Natural killer cell (primary cell): ENCODE measurements at regions not wholly inside any gene's neighbourhood (a gene's known extent, or its start where the extent isn't known, plus 50 kb on each side); places are given as distances from the start of the nearest gene placed in this dataset.

Experiments used
- ATAC-seq, 3 donors: fragments of 150-1000 bp in 2 of 3; fragments of 200-7000 bp in 1 of 3; cut with Tn5 transposase; 1 replicate in 1 of 3; 2 replicates in 2 of 3; pipeline ENCODE4 v1.10.0; 2021; ENCODE audit warnings: mild to moderate bottlenecking in 2 of 3, moderate library complexity in 2 of 3
- DNase-seq, 2 donors: peaks; one replicate each; pipeline versions ENCODE4 v3.0.0 to v3.0.0-alpha.2; 2013 to 2021; ENCODE audit warnings: mixed read lengths in 1 of 2
- H3K27ac ChIP-seq: one replicate; pipeline ENCODE4 v1.5.1; 2013; ENCODE audit warnings: mild to moderate bottlenecking, low read length
- H3K27me3 ChIP-seq: one replicate; pipeline ENCODE4 v1.6.1; 2013; ENCODE audit warnings: low read length; ENCODE audit not compliant: control insufficient read depth, insufficient read depth
- H3K36me3 ChIP-seq: one replicate; pipeline ENCODE4 v1.6.1; 2013; ENCODE audit warnings: low read length; ENCODE audit not compliant: control insufficient read depth, insufficient read depth
- H3K4me1 ChIP-seq: one replicate; pipeline ENCODE4 v1.6.1; 2013; ENCODE audit warnings: low read length; ENCODE audit not compliant: control insufficient read depth, insufficient read depth
- H3K4me3 ChIP-seq: one replicate; pipeline ENCODE4 v1.5.1; 2013; ENCODE audit warnings: low read length
- H3K9me3 ChIP-seq: one replicate; pipeline ENCODE4 v1.6.1; 2013; ENCODE audit warnings: low read length; ENCODE audit not compliant: control insufficient read depth, insufficient read depth
- H3K27ac Mint-ChIP-seq, 2 donors: one replicate each; pipeline ENCODE4 v1.8.0; 2022; ENCODE audit warnings: mild to moderate bottlenecking in 2 of 2, mixed read lengths in 2 of 2, moderate library complexity in 1 of 2
- H3K27me3 Mint-ChIP-seq, 2 donors: one replicate each; pipeline ENCODE4 v1.8.0; 2022; ENCODE audit warnings: low read depth in 2 of 2, mixed read lengths in 2 of 2
- H3K36me3 Mint-ChIP-seq: one replicate; pipeline ENCODE4 v1.8.0; 2022; ENCODE audit warnings: mixed read lengths
- H3K4me1 Mint-ChIP-seq, 2 donors: one replicate each; pipeline ENCODE4 v1.8.0; 2022; ENCODE audit warnings: mixed read lengths in 2 of 2
- H3K4me3 Mint-ChIP-seq: one replicate; pipeline ENCODE4 v1.8.0; 2022; ENCODE audit warnings: mild to moderate bottlenecking, moderate library complexity, mixed read lengths
- H3K9me3 Mint-ChIP-seq, 2 donors: one replicate each; pipeline ENCODE4 v1.8.0; 2022; ENCODE audit warnings: mixed read lengths in 2 of 2
- CTCF ChIP-seq: fragments of 200-600 bp; IDR thresholded peaks from one replicate; pipeline ENCODE4 v1.8.0; 2022; ENCODE audit warnings: antibody characterized with exemption
- WGBS: methylation state at CpG from one replicate; pipeline ENCODE4 v1.1.7; 2013; ENCODE audit warnings: missing lambda C conversion rate; ENCODE audit not compliant: insufficient coverage; 5-methylcytosine and 5-hydroxymethylcytosine counted together
- intact Hi-C: fragments of 100-400 bp; cut with micrococcal nuclease; formaldehyde crosslinking; loops from one replicate; pipeline ENCODE4 v1.14.2; 2022

- Histone ChIP-seq H3K4me3 (no peak overlapping the region), H3K4me1 (no peaks in the 10 kb centered on the region), H3K36me3 (no peaks in the 10 kb centered on the region), H3K27me3 (no peaks in the 10 kb centered on the region), H3K27ac (no peak overlapping the region), H3K9me3 (no peaks in the 10 kb centered on the region)
- Mint-ChIP-seq H3K36me3 (no peaks in the 10 kb centered on the region), H3K27ac (no peak overlapping the region), H3K4me3 (no peak overlapping the region), H3K4me1 (no peaks in the 10 kb centered on the region), H3K27me3 (no peaks in the 10 kb centered on the region), H3K9me3 (peaks cover 0 to 2% of the 10 kb centered on the region in 2 donors)
- no peak for TF ChIP-seq CTCF
- ATAC-seq (no peak), DNase-seq (no peak)
- intact Hi-C loops, result no loop called here
- 96% methylated on average over 2 of the region's 6 CpGs for WGBS
Observed at GRCh38 chr20:21820688-21821087, 115.2 kb downstream of the PAX1 start.

GRCh38 chr20:21820045-21820444 is 114.6 kb downstream of the PAX1 start:
- no CpG with 5 or more reads among the region's 1 CpG for WGBS
- no peak for TF ChIP-seq CTCF

GRCh38 chr20:21812379-21812778 is 106.9 kb downstream of the PAX1 start:
- Mint-ChIP-seq H3K4me1 (peaks cover 0 to 8% of the 10 kb centered on the region in 2 donors), H3K36me3 (no peaks in the 10 kb centered on the region), H3K27ac (no peak overlapping the region), H3K4me3 (no peak overlapping the region), H3K9me3 (peaks cover 6 to 10% of the 10 kb centered on the region in 2 donors), H3K27me3 (no peaks in the 10 kb centered on the region)
- WGBS, result 94% methylated on average over 1 of the region's 1 CpG
- H3K27me3 ChIP-seq, result no peaks in the 10 kb centered on the region
- no peaks in the 10 kb centered on the region for H3K36me3 ChIP-seq
- intact Hi-C loops, result no loop called here
- no peaks in the 10 kb centered on the region for H3K4me1 ChIP-seq
- no peak overlapping the region for H3K4me3 ChIP-seq
- no peak for DNase-seq
- ATAC-seq, result no peak
- H3K9me3 ChIP-seq, result no peaks in the 10 kb centered on the region
- TF ChIP-seq CTCF, result no peak
- no peak overlapping the region for H3K27ac ChIP-seq

More at GRCh38 chr20:21820045-21820444, 114.6 kb downstream of the PAX1 start:
- no peaks in the 10 kb centered on the region for H3K36me3 ChIP-seq
- H3K27ac ChIP-seq, result no peak overlapping the region
- no peak for ATAC-seq
- Mint-ChIP-seq H3K4me3 (no peak overlapping the region), H3K4me1 (no peaks in the 10 kb centered on the region), H3K27me3 (no peaks in the 10 kb centered on the region), H3K27ac (no peak overlapping the region), H3K9me3 (peaks cover 0 to 2% of the 10 kb centered on the region in 2 donors), H3K36me3 (no peaks in the 10 kb centered on the region)
- no peaks in the 10 kb centered on the region for H3K9me3 ChIP-seq
- no peak for DNase-seq
- no peaks in the 10 kb centered on the region for H3K27me3 ChIP-seq
- intact Hi-C loops, result no loop called here
- no peak overlapping the region for H3K4me3 ChIP-seq
- no peaks in the 10 kb centered on the region for H3K4me1 ChIP-seq

GRCh38 chr20:21809961-21810523 is 104.6 kb downstream of the PAX1 start:
- intact Hi-C loops, result loop anchor here (10.0 kb wide), 1 partner anchor 1535 kb away; no protein-coding TSS in a partner anchor
- no peak for TF ChIP-seq CTCF
- ATAC-seq (no peak), DNase-seq (no peak)
- Histone ChIP-seq H3K9me3 (no peaks in the 10 kb centered on the region), H3K4me1 (no peaks in the 10 kb centered on the region), H3K27ac (no peak overlapping the region), H3K4me3 (no peak overlapping the region), H3K36me3 (no peaks in the 10 kb centered on the region), H3K27me3 (no peaks in the 10 kb centered on the region)
- Mint-ChIP-seq H3K4me1 (peaks cover 0 to 8% of the 10 kb centered on the region in 2 donors), H3K27me3 (no peaks in the 10 kb centered on the region), H3K36me3 (no peaks in the 10 kb centered on the region), H3K4me3 (no peak overlapping the region), H3K9me3 (peaks cover 6 to 14% of the 10 kb centered on the region in 2 donors), H3K27ac (no peak overlapping the region)
- WGBS, result 88% methylated on average over 18 of the region's 18 CpGs
